GM21723 (cell line): ENCODE measurements at regions not wholly inside any gene's neighbourhood (a gene's known extent, or its start where the extent isn't known, plus 50 kb on each side); places are given as distances from the start of the nearest gene placed in this dataset.
"Not testable (repeated sequence)": the region's sequence is repeated elsewhere in the genome, so short reads cannot be mapped to it uniquely, and the experiment has no call there.

Experiments used
- ATAC-seq: cut with Tn5 transposase; IDR thresholded peaks from one replicate; pipeline ENCODE4 v1.9.1; 2021; ENCODE audit warnings: mild to moderate bottlenecking, moderate library complexity; ENCODE audit not compliant: unreplicated experiment

DNA sequence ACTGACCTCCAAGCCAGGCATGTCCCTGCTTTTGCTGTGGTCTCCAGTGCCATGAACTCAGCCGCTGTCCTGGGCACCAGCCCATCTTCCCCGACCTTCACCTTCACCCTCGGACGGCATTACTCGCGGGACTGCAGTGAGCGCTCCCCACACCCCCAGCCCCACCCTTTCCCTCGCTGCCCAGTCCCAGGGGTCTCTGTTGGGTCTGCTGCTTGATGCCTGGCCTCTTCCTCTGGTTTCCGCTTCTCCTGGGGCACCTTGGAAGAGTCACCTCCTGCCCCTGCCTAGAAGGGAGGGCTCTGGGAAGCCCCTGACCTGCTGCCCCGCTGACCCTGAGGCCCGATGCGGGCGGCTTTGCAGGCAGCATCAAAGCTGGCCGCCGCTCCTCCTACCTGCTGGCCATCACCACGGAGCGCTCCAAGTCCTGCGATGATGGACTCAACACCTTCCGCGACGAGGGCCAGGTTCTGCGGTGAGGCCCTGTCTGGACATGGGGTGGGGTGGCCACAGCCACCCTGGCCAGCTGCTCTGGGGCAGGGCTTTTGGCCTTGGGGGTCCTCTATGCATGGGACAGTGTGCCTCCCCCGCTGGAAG, 102.3 kb downstream of the ZNF267 start:
- not testable (repeated sequence) for ATAC-seq

DNA sequence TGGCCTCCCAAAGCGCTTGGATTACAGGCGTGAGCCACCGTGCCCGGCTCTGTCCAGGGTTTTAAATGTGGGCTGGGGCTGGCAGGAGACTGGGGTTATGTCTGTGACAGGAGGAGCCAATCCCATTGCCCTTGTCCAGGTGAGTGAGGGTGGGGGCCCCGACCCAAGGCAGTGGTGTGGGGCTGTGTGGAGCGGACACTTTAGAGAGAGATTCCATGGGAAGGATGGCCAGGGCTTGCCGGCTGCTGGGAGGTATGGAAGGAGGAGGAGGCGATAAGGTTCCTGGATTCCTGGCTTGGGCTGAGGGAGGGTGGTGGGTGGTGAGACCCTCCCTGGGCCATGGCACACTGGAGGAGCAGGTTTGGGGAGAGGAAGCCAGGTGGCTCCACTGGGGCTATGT, 104.9 kb downstream of the ZNF267 start:
- not testable (repeated sequence) for ATAC-seq

DNA sequence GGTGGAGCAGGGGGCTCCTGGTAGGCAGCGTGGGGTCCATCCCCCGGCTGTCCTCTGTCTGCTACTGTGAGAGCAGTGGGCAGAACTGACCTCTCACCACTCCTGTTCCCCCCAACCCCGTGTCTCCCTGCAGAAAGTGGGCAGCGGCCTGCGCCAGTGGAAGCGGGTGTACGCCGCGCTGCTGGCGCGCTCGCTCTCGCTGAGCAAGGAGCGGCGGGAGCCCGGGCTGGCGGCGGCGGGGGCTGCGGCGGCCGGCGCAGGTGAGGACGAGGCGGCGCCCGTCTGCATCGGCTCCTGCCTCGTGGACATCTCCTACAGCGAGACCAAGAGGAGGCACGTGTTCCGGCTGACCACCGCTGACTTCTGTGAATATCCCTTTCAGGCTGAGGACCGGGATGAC, 108.1 kb downstream of the ZNF267 start:
- ATAC-seq: not testable (repeated sequence)

DNA sequence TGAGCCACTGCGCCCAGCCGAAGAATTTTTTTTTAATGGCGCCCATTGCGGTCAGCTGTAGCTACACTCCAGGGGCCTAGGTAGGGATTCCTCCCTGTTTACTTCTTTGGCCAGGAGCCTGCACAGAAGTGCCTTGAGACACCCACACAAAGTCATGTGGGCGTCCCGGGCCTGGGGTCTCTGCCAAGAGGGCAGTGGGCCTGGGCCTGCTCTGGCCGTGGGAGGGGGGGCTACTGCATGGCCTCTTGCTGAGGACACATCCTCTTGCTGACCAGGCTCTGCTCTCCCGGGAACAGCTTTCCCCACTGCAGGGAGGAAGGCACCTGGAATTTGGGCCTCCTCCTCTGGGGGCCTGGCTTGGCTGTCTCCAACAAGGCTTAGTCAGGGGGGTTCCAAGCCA, 109.4 kb downstream of the ZNF267 start:
- not testable (repeated sequence) for ATAC-seq

DNA sequence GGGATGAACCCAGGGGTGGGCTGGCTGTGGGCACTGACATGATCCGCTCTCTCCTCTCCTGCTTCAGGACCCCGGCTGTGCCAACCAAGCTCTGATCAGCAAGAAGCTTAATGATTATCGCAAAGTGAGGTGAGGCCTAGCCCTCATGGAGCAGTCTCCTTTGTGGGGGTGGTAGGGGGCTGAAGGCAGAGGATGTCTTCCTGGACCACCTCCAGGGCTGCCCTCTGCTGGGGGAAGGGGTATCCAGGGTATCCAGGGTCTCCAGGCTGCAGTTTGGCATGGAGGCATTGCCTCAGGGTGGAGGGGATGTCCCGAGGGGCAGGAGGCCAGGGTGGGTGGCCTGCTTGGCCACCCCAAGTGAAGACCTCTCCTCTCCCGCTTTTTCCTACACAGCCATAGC, 110.1 kb downstream of the ZNF267 start:
- not testable (repeated sequence) for ATAC-seq

DNA sequence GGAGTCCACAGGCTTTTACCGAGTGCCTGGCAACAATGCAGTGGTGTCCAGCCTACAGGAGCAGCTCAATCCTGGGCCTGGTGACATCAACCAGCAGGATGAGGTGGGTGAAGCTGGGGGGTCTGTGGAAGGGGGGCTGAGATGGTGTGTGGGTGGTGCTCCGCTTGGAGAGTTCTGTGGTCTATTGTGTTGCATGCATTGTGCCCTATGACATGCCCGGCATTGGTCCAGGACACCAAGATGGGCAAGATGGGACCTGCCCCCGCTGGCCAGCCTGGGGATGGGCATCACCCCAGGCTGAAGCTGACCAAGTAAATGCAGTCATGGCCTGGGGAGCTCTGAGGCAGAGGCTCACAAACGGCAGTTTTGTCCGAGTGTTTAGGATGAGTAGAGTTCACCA, 113.3 kb downstream of the ZNF267 start:
- ATAC-seq: not testable (repeated sequence)

DNA sequence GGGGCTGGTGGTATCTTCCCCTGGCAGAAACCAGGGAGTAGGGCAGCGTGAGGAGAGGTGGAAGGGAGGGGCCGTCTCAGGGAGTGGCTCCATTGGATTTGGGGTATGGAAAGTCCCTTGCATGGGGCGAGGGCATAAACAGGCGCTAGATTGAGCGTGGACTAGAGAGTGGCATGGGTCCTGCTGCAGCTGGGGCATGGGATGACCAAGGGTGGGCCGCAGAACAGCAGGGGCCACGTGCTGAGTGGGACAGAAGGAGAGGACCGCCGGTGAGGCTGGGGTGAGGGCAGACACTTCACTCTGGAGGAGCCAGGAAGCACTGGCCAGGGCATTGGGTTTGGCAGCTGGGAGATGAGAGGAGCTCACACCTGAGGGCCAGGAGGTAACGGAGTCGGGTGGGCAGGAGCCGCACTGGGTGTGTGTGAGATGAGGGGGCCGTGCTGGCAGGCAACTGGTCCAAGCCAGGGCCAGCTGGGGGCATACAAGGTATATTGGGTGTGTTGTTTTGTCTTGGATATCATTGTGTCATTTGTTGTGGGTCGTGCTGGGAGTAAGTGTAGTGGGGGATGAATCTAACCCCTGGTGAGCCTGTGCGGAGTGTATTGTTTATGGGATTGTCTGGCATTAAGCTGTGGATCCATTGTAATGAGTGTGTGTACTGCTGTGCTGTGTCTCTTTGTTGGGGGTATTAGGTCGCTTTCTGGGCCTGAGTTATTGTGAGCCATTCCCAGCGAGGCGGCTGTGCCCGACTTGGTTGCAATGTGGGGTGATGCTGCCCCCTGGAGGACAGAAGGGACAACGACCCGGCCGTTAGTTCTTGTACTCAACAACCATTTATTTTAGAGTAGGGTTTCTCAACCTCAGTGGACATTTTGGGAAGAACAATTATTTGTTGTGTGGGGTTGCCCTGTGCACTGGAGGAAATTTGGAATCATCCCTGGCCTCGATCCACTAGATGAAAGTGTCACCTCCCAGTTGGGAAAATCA, 115.3 kb downstream of the ZNF267 start:
- ATAC-seq: peak; percentile 86

DNA sequence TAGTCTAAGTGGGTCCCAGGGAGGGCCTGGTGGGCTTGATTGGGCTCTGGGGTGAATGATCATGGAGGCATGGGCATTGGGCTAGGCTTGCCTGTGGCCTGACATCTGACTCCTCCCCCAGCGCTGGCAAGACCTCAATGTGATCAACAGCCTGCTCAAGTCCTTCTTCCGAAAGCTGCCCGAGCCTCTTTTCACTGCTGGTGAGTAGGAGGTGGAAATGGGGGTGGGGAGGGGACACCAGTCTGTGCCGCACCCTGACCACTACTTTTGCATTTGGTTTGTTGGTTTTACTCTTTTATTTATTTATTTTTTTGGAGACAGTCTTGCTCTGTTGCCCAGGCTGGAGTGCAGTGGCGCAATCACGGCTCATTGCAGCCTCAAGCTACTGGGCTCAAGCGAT, 116.7 kb downstream of the ZNF267 start:
- ATAC-seq: not testable (repeated sequence)

DNA sequence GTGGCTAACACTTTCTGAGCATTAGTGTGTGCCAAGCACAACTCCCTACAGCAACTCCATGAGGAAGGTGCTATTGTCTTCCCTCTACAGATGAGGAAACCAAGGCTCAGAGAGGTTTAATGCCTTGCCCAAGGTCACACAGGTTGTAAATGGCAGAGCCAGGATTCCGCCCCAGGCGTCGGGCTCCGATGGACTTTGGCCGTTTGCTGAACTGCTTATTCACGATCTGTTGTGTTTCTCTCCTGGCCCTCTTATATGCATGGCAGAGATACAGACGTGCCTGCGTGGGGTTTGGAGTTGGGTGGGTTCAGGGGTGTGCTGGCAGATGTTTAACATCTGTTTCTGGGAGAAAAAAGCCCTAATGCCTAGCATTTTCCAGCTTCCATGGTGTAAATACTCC, 117.4 kb downstream of the ZNF267 start:
- ATAC-seq: not testable (repeated sequence)

DNA sequence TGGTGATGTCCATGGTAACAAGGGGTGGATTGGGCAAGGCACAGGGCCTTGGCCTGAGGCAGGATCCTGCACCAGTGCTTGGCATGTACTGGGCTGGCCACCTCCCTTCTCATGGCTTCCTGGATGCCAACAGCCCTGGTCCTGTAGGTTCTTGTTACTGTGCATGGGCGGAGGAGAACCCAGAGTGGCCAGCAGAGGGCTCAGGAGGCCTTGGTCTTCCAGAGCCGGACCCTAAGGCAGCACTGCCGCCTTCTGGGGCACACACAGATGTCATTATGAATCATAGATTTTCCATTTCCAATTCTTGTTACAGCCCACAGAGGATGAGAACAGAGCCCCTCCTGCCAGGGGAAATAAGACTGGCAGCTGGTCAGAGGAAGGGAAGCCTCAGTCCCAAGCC, 122.7 kb downstream of the ZNF267 start:
- not testable (repeated sequence) for ATAC-seq

DNA sequence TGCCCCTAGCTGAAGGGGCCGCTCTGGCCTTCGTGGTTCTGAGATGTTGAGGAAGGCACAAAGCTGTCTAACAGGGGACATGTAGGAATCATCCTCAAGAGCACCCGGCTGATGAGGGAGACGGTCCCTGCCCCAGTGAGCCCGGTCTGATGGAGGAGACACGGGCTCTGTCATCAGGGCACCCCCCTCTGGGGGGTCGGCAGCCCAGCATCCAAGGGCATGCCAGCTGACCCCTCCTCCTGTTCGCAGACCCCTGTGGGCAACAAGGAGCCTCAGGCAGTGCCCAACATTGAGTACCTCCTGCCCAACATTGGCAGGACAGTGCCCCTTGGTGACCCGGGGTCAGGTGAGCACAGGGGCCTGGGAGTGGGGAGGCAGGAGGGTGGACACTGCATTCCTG, 128.9 kb downstream of the ZNF267 start:
- ATAC-seq: not testable (repeated sequence)

DNA sequence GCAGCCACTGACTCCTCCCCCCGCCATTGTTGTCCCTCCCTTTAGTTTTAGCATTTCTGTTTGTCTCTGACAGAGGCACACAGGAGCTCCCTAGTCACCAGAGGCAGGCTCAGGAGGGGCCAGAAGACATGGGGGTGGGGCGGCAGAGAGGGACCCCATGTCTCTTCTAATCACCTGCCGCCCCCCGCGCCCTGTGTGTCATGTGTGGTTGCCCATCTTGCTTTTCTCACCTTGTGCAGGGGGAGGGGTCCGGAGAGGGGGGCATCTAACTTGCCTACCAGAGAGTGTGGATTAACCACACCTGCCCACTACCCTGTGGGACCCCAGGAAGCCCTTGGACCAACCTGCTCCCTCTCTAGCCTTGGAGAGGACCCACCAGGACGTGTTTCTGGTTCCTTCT, 130.2 kb downstream of the ZNF267 start:
- ATAC-seq: not testable (repeated sequence)

DNA sequence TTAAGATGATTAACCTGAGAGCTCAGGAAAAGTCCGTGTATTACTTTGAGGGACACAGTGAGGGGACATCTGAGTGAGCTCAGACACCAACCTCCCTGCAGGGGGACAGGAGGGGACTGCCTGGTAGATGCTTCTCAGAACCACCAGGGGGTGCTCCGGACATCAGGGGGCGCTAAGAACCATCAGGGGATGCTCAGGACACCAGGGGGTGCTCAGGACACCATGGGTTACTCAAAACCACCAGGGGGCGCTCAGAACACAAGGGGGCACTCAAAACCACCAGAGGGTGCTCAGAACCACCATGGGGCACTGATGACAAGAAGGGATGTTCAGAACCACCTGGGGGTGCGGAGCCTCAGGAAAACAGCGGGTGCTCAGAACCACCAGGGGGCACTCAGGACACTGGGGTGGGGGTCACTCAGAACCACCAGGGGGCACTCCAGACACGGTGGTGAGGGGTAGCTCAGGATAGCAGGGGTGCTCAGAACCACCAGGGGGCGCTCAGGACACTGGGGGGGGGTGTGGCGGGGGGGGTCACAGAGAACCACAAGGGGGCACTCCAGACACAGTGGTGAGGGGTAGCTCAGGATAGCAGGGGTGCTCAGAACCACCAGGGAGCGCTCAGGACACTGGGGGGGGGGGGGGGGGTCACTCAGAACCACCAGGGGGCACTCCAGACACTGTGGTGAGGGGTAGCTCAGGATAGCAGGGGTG, 165.3 kb downstream of the ZNF267 start:
- not testable (repeated sequence) for ATAC-seq

DNA sequence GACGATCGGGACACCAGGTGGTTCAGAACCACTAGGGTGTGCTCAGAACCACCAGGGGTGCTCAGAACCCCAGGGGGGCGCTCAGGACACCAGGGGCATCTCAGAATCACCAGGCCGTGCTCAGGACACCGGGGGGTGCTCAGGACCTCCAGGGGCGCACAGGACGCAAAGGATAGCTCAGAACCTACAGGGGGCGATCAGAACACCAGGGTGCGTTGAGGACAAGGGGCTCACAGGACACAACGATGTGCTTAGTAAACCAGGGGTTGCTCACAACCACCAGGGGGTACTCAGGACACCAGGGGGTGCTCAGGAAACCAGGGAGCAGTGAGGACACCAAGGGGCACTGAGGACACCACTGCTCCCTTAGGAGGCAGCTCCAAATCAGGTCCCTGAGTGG, 166.3 kb downstream of the ZNF267 start:
- ATAC-seq: not testable (repeated sequence)

DNA sequence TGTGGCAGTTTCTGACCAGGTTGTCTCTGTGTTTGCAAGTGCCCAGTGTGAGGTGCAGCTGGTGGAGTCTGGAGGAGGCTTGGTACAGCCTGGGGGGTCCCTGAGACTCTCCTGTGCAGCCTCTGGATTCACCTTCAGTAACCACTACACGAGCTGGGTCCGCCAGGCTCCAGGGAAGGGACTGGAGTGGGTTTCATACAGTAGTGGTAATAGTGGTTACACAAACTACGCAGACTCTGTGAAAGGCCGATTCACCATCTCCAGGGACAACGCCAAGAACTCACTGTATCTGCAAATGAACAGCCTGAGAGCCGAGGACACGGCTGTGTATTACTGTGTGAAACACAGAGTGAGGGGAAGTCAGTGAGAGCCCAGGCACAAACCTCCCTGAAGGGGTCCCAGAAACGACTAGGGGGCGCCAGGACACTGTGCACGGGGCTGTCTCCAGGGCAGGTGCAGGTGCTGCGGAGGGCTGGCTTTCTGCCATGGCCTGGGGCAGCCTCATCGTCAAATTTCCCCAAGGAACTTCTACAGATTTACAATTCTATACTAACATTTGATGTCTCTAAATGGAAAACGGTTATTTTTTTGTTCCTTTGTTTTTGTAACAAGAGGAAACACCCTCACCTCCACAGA, 187.0 kb upstream of the TP53TG3D start:
- not testable (repeated sequence) for ATAC-seq

DNA sequence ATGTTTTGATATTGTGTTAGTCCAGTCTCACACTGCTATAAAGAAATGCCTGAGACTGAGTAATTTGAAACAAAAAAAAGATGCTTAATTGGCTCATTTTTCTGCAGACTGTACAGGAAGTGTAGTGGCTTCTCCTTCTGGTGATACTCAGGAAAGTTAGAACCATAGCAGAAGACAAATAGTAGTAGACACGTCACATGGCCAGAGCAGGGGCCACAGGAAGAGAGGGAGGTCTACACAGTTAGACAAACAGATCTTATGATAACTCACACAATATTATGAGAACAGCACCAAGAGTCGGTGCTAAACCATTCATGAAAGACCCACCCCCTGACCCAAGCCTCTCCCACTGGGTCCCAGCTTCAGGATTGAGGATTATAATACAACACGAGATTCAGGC, 181.5 kb upstream of the TP53TG3D start:
- not testable (repeated sequence) for ATAC-seq

DNA sequence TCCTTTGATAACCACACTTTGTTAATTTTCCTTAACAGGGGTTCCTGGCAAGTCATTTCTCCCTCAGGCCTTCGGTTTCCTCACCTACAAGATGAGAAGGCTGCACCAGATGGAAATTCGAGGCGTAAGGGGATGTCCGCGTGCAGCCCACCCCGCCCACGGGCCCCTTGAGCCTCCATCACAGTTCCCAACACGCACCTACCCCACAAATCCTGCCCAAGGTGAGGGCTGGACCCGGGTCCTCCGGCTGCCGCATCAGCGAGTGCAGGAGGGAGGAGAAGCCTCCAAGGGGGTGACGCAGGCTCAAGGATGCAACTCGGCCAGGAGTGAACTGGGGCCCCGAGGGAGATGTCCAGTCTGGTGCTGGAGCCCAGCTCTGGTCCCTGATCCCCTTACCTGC, 169.2 kb upstream of the TP53TG3D start:
- not testable (repeated sequence) for ATAC-seq

DNA sequence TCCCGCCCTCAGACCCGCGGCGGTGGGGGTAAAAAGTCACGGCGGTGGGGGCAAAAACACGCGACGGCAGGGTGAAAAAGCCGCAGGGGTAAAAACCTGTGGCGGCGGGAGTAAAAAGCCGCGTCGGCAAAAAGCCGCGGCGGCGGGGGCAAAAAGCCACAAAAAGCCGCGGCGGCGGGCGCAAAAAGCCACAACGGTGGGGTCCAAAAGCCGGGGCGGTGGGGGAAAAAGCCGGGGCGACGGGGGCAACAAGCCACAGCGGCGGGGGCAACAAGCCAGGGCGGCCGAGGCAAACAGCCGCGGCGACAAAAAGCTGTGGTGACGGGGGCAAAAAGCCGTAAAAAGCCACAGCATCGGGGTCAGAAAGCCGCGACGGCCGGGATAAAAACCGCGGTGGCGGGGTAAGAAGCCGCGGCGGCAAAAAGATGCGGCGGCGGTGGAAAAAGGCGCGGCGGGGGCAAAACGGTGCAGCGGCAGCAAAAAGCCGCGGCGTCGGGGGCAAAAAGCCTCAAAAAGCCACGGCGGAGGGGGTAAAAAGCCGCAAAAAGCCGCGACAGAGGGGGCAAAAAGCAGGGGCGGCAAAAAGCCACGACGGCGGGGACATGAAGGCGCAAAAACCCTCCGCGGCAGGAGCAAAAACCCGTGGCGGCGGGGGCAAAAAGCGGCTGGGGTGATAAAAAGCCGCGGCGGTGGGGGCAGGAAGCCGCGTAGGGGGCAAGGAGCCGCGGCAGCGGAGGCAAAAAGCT, 168.3 kb upstream of the TP53TG3D start:
- not testable (repeated sequence) for ATAC-seq

DNA sequence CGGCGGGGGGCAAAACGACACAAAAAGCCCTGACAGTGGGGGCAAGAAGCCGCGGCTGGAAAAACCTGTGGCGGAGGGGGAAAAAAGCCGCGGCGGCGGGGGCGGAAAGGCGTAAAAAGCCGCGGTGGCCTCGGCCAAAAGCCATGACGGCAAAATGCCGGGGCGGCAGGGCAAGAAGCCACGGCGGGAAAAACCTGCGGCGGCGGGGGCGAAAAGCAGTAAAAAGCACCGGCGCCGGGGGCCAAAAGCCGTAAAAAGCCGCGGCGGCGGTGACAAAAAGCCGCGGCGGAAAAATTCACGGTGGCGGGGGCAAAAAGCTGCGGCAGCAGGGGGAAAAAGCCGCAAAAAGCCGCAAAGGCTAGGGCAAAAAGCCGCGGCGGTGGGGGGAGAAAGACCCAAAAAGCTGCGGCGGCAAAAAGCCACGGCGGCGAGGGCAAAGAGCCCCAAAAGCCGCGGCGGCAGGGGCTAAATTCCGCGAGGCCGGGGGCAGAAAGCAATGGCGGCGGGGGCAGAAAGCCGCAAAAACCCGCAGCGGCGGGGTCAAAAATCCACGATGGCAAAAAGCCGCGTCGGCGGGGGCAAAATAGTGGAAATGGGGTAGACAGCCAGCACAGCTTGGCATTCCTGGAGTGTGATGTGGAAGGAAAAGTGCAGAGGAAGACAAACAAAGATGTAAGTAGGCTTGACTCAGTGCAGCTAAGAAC, 167.5 kb upstream of the TP53TG3D start:
- ATAC-seq: not testable (repeated sequence)

DNA sequence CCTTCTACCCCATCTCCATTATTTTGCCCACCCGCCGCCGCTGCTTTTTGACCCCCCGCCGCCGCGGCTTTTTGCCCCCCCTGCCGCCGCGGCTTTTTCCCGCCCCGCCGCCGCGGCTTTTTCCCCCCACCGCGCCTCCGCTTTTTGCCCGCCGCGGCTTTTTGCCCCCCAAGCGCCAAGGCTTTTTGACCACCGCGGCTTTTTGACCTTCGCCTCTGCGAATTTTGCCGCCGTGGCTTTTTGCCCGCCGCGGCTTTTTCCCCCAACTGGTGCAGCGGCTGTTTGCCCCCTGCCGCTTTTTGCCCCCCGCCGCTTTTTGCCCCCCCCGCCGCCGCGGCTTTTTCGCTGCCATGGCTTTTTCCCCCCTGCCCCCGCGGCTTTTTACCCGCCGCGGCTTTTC, 137.5 kb upstream of the TP53TG3D start:
- not testable (repeated sequence) for ATAC-seq
